Right hindlimb (tissue), 1 donor: ENCODE measurements at regions not wholly inside any gene's neighbourhood (a gene's known extent, or its start where the extent isn't known, plus 50 kb on each side); places are given as distances from the start of the nearest gene placed in this dataset.

Experiments used
- DNase-seq: peaks from one replicate; pipeline ENCODE4 v3.0.0-alpha.2; 2018

DNA sequence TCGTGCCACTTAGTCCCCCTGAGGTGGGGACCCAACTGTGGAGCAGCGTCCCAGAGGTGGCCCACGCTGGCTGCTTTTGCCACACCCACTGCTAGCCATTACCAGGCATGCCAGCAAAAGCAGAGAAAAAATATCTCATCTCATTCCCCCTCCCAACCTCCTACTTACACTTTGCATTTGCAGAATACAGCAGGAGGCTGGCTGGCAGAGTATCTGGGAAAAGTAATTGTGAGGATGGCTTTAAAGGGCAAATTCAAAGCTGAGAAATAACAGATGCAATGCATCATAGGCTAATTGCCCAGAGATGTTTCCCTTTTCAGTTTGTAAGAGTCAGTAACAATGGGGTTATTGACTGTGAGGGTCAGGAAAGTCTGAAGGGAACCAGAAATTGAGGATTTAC is 438.1 kb upstream of the DSEL start:
- DNase-seq: no peak

DNA sequence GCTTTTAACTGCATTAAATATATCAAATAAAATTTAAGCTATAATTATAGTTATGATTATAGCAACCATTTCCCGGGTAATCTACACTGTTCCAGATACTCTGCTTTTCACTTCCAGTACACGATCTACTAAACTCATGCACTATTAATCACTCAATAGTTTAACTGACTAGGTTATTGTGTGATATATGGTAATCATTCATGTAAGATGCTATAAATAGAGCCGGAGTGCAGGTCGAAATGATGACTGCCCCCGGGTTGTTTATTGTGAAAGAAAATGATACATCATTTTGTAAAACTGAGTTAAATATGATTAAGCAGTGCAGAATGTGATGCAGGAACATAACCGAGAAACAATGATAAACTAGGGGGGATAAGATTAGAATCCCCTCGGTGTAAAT is 434.6 kb upstream of the DSEL start:
- no peak for DNase-seq

DNA sequence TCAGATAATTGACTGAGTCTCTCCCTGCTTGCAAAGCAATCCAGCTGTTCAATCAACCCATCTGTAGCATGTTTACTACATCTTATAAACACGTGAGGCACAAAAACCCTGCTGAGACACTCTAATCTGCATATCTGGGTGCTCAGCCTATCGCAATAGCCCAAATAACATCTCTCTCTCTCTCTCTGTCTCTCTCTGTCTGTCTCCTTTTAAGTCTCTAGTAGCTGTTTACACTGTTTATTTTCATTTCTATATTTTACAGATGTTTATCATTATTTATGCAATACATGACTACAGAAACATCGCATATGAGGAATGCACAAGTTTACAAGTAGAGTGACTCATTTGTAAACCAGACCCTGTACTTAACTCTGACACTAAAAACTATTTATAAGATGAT is 422.1 kb upstream of the DSEL start:
- no peak for DNase-seq

DNA sequence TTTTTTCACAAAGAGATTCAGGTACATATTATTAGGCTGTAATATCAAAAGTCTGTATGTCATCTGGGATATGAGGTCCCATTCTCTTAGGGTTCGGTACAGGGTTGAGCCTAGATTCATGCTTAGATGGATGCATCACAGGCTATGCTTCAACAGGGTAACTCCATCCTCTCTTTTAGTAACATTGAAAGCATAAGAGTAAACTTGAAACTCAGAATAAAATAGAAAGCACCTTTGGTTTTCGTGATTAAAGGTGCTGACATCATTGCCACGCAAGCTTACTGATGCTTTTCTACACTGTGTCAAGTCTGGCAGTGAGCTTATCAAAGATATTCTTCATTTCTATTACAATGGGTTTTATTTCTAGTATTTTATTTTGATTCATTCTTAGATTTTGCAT is 419.1 kb upstream of the DSEL start:
- no peak for DNase-seq

DNA sequence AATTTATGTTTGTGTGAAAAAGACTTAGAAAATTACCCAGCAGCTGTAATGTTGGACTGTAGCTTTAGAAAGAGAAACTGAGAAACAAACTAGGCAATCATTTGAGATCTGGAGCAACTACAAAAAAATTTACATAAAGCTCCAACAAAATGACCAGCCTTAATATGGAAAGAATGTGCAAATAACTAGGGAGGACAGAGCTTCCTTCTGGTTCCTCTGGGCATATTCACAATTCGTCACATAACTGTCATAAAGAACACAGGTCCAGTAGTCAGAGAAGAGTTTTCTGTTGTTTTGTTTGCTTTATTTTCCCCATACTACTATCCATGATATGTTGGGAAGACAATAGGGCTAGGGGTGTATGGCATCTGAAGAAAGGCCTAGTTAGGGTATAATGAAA is 416.8 kb upstream of the DSEL start:
- DNase-seq: no peak

DNA sequence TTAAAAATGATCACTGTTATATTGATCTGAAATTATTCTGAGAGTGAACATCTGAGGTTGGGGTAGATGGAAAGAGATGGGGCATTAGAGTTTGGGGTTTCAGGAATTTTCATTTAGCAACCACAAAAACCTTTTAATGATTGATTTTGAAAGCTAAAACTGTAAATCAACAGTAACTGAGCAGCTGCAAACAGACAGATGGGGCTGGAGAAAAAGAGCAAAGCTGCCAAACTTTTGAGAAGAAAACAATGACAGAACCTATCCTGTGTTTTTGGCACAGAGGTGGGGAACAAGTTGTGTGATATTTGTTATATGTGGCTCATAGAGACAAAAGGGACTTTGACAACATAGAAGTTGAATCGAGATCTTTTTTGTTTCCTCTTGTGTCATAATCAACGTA is 415.8 kb upstream of the DSEL start:
- DNase-seq: no peak

DNA sequence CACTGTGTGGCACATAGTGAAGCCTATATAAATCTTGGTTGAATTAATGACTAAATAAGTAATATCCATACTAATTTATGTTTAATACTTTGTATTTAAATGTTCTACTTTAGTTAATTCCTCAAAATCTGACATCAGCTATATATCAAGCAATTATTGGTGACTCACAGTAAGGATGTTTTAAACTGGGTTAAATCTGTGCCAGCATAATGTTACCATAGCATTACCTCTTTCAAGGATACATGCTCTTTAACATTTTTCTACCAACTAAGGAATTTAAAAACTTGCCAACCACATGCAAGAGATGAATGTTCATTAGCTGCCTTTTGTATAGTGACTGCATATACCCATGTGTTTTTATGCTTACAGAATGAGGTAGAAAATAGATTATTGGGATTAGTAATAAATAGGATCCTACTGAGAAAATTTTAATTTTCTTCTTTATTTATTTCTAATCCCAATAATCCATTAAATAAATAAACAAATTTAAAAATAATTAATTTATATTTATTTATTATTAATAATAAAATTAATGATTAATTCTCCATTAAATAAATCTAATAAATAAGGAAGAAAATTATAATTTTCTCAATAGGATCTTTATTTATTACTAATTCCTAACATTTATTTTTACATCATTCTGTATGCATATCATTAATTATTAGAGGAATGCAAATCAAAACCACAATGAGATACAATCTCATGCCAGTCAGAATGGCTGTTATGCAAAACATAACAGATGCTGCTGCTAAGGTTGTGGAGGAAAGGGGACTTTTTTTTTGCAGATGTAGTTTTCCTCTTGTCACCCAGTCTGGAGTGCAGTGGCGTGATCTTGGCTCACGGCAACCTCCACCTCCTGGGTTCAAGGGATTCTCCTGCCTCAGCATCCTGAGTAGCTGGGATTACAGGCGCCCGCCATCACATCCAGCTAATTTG is 410.7 kb upstream of the DSEL start:
- DNase-seq: no peak

DNA sequence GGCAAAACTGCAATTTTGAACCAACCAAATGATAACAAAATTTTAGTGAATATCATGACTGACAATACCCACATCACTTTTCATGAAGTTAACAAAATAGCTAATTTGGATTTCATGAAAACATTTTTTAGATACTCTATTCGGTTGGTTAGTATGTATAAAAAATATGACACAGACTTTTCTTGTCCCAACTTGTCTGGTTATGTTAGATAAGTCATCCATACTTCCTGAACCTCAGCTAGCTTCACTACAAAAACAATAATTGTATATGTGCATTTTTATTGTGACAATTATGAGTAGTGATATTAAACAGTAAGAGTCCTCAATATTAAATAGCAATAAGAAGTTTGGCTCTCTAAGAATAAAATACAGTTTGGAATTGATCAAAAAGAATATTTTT is 408.1 kb upstream of the DSEL start:
- no peak for DNase-seq

DNA sequence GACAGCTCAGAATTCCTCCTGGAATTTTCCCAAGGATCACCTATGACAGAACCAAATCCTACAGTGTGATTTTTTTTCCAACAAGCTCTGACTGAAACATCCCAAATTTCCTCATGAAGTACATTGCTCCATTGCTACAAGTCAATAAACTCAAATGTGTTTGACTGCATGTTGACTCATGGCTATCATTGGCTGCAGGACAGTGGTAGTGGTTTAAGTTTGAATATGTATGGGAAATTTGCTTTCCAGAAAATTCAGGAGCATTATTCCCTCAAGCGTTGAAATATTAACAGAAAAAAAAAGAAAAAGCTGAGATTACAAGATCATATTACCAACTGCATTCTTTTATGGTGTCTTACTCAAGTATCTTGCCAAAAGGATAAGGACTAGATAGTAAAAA is 402.8 kb upstream of the DSEL start:
- no peak for DNase-seq

DNA sequence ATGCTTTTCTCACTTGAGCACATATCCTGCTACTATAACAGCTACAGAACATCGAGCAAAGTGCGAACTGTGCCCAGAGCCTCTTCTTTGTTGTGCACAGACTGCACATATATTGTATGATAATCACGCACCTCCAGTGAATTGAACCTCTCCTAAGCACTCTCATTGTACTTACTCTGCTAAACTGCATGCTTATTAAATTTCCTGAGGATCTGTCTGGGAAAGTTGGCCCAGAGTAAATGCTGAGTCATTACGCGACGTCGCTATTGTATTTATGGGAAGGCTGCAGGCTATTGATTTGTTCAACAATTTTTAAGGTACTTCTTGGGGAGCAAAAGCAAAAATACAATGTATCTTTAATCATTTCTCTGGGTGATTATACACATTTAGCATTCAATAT is 399.6 kb upstream of the DSEL start:
- DNase-seq: no peak

DNA sequence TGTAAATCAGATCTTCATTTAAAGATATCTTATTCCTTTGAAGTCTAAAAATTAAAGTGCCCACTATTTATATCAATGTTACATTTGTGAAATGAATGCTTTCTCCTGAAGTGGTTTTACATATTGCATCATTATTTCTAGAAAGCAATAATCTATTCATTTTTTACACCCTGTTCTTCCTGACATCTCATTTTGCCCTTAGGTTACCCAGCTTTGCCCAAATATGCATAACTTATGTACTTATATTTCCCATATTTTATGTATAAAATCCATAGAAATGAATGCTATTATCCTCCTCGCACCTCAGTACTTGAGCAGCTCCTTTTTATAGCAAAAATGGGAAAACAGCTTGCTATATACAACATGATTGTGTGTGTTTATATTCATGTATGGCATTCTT is 396.5 kb upstream of the DSEL start:
- DNase-seq: no peak

DNA sequence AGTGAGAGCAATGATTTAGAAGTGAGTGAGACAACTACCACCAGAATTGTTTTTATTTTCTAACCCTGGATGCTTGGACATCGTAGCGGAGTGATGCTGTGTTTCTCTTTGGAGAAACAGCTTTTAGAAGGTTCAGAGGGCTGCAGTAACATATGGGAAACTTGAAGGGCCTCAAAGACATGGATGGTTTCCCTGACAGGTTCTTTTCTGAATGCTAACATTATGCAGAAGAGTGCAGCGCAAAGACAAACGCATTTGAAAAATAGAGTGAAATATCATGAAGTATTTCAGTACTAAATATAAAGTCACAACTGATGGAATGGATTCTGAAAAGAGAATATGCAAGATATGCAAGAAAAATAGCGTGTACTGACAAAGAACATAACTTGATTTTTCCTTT is 385.1 kb upstream of the DSEL start:
- DNase-seq: no peak

DNA sequence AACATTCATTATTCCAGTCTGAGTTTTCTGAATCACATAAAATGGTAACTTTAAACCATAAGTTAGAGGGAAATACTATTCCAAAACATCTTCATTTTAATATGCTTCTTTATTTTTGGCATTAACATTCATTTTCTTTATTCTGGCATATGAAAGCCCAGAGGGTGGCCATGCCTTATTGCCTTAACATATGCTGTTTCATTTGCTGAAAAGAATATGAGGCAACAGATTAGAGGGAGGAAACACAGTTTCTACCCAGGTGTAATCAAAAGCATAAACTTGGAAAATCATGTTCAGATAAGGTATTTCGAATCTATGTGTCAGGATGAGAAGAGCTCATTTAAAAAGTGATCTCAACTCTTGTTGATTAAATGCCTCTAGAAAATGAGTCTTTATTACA is 379.9 kb upstream of the DSEL start:
- no peak for DNase-seq

DNA sequence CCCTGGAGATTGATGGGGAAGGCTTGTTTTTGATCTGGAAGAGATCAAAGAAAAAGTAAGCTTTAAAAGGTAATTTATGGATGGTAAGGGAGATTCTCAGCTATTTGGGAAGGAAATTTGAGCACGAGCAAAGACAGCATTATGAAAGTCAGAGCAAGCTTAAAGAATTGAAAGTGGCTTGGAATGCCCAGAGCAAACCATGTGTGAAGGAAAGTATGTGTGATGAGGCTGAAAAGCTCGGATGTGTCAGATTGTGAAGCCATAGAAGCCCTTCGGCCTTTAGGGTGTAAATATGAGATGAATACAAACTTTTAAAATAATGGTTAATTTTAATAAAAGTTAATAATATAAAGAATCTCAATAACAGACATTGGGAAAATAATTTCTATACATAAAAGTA is 377.4 kb upstream of the DSEL start:
- DNase-seq: no peak

DNA sequence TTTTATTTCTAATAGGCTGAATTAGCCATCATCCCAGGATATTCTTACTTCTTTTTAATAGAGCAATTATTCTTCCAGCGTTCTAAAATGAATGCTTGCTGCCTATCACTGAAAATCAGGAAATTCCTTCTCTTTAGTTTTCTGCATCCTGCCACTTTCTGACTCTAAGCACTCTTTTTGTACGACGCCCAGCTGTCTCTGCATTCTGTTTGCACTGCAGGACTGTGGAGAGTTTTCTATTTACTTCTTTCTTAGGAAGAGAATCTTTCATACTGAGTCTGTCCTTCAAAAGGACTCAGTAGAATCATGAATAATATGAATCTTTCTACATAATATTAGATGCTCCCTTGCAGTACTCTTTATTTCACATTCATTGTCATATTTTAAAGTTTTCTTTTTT is 360.4 kb upstream of the DSEL start:
- no peak for DNase-seq

DNA sequence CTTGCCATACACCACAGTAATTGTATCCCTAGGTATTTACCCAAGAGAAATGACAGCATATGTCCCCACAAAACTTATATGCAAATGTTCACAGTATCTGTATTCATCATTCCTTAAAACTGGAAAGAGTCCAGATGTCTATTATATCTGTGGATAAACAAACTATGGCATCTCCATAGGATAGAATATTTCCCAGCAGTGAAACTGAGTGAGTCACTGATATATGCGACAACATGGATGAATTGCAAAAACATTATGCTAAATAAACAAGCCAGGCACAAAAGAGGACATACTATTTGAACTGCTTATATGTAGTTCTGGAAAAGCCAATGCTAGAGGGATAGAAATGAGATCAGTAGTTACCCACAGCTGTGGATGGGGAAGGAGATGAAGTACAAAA is 359.4 kb upstream of the DSEL start:
- no peak for DNase-seq

DNA sequence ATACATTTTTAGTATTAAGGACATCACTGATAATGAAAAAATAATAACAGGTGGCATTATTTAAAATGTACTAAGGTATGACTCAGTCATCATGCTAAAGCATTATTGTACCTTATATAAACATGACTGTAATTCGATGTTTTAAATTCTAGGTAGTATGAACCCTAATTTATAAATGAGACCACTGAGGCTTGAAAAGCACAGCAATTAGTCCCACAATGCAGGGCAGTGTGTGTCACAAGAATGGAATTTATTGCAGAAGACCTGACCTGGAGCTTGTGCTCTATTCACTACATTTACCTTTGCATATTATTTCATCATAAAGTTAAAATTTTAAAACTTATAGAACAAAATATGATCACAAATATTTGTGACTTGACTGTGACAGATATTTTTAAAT is 358.5 kb upstream of the DSEL start:
- no peak for DNase-seq

DNA sequence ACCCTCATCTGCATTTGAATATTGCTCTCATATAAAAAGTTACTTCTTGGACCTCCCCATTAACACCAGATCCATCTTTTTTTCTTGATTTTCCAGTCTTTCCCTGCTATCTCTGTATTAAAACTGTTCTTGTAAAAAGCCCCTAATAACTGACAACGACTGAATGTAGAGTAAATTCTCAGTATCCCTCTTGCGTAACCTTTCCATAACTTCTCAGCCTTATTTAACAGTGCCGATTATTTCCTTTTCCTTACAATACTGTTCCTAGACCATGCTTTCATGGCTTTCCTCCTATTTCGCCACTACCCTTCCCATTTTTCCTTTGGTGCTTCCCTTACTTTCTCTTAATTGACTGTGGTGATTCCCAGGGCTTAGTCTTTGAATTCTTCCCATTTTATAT is 348.9 kb upstream of the DSEL start:
- no peak for DNase-seq

DNA sequence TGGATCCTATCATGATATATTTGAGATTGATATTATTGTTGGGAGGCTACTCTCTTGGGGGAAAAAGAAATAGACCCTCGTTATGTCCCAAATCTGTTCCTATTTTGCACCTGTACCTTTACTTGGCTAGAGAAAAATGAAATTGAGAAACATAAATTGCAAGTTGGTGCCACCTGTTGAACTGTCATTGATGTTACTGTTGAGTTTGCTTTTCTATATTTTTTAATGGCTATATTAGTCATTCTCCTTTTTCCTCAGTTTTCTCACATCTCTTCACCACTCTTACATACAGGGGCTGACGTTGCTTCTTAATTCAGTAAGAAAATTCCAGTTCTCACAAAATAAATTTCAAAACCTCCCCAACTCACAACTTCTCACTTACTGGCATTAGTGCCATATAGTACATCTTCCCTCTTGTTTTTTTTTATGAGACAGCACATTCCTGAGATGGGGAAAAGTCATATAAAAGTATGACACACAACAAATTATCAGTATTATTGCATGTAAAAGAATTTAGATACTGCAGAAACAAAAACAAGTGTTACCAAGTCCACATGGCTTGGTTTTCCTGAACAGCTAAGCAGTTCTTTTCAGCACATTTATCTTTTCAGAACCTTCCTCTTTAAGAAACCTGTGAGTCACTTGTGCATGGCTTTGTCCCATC is 348.3 kb upstream of the DSEL start:
- no peak for DNase-seq

DNA sequence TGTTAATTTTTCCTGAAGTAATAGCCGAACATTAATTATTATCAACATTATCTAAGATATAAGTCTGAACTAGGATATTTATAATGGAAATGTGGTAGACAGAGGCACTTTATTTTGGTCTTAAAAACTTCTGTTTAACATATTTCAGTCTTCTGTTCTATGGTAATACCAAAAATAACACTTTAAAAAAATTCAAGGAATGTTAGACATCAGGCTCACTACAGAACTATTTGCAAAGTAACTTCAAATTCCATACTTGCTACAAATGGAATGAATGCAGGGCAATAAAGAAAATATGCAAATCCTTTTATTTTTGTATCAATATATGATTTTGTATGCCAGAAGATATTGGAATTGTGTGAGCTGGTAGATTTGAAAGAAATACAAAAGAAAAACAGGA is 345.5 kb upstream of the DSEL start:
- DNase-seq: no peak

DNA sequence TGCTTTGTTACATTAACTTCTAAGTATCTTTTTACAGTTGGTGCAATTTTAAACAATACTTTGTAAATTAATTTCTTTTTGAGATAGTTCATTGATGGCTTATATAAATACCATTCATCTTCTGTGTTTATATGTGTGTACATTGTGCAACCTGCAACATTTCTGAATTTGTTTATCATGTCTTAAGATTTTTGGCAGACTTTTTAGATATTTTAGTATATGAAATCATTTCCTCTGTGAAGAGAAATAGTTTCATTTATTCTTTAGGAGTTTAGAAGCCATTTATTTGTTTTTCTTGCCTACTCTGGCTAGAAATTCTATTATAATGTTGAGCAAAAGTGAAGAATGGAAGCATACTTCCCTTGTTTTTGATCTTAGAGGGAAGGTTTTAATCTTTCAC is 337.8 kb upstream of the DSEL start:
- DNase-seq: no peak

DNA sequence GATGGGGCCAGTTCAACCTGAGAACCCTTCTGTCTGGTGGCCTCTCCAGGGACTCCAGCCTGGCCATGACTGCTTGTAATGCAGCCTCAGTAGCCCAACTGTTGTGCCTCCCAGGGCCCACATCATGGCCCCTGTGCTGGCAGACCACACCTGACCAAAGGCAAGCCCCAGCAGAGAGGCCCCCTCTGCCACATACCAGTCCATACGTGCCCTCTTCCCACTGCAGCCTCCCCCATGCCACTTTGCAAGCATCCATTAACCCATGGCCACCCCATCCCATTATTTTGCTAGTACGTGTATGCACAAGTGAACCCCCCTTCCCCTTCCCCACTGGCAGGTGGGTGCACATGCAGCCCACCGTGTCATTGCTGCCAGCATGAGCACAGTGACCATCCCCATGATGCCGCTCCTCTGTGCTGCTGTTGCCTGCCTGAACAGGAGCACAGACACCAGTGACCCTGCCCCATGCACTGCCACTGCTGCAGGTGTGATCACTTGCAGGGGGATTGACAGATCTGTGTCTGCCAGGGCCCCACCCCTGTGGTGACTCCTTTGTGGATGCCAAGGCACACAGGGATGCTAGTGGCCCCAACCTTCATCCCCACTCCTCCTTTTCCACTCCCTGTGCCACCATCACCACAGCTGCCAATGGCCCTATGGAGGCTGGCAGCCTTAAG is 330.0 kb upstream of the DSEL start:
- DNase-seq: no peak

DNA sequence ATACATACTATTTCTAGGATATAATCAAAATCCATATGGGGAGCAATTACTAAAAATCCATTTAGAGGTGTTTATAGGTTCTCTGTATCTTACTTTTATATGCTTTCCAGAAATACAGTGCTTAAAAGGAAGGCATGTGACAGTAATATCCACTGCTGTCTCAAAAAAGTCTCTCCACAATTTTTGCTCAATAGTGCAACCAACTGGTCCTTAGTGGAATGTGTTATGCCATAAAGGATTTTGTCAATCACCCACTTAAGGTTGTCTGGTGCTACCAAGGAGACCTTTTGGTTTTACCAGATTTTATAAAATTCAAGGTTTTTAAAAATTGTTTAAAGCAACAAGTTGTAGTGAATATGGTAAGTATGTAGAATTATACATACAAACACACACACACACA is 328.5 kb upstream of the DSEL start:
- no peak for DNase-seq

DNA sequence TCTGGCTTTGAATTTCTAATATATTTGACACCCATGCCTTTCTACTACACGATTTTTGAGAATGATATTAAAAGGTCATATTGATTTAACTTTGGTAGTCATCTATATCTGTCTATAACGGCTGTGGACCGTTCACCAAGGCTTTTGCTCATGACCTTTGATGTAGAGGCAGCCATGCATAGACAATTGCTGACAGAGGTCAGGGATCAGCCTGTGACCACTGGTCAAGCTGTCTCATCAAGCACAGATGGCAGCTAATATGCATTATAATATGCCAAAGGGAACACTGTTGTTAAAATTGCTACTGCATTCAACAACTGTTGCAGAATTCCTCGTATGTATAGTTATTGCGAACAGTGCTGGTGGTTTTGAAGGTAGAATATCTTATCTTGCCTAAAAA is 323.9 kb upstream of the DSEL start:
- DNase-seq: no peak
